AG10803 (cell line): ENCODE measurements at regions not wholly inside any gene's neighbourhood (a gene's known extent, or its start where the extent isn't known, plus 50 kb on each side); places are given as distances from the start of the nearest gene placed in this dataset.

Source experiments
- DNase-seq: peaks from one replicate; pipeline ENCODE4 v3.0.0; 2010; ENCODE audit warnings: low read depth
- H3K4me3 ChIP-seq: 2 replicates; pipeline ENCODE4 v1.5.1; 2011; ENCODE audit warnings: mild to moderate bottlenecking, low read length, control low read depth
- TF ChIP-seq, protein P1 (sequence below): conservative IDR thresholded peaks from 2 replicates; pipeline ENCODE4 v1.5.1; 2011; ENCODE audit warnings: mild to moderate bottlenecking, low read length, control low read depth, inconsistent platforms

GRCh38 chr16:62720651-62721050, 684.4 kb upstream of the CDH8 start:
- no peak for DNase-seq
- TF ChIP-seq, protein P1, sequence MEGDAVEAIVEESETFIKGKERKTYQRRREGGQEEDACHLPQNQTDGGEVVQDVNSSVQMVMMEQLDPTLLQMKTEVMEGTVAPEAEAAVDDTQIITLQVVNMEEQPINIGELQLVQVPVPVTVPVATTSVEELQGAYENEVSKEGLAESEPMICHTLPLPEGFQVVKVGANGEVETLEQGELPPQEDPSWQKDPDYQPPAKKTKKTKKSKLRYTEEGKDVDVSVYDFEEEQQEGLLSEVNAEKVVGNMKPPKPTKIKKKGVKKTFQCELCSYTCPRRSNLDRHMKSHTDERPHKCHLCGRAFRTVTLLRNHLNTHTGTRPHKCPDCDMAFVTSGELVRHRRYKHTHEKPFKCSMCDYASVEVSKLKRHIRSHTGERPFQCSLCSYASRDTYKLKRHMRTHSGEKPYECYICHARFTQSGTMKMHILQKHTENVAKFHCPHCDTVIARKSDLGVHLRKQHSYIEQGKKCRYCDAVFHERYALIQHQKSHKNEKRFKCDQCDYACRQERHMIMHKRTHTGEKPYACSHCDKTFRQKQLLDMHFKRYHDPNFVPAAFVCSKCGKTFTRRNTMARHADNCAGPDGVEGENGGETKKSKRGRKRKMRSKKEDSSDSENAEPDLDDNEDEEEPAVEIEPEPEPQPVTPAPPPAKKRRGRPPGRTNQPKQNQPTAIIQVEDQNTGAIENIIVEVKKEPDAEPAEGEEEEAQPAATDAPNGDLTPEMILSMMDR = no peak
- H3K4me3 ChIP-seq = no peak overlapping the region

- DNase-seq = no peak
- H3K4me3 ChIP-seq = no peak overlapping the region
- TF ChIP-seq, protein P1 = no peak
These were observed 680.8 kb upstream of the CDH8 start for GRCh38 chr16:62717026-62717425.

DNA sequence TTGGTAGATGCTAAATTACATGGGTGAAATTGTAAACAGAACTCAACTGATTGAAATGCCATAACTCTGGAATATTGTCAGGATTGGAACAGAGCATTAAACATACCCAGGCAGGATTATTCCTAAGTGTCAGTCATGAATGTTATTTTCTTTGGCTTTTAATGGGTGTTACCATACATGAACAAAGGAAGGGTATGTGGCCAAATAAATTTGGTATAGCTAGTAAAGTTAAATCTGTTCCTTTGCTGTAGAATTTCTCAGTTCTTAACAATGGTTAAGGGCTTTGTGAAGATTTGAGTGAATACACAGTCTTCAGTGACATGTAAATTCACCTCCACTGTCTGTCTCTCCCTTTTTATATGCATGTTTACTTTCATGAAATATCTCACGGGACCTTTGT, 679.5 kb upstream of the CDH8 start:
- no peak for DNase-seq
- TF ChIP-seq, protein P1 = no peak
- no peak overlapping the region for H3K4me3 ChIP-seq

DNA sequence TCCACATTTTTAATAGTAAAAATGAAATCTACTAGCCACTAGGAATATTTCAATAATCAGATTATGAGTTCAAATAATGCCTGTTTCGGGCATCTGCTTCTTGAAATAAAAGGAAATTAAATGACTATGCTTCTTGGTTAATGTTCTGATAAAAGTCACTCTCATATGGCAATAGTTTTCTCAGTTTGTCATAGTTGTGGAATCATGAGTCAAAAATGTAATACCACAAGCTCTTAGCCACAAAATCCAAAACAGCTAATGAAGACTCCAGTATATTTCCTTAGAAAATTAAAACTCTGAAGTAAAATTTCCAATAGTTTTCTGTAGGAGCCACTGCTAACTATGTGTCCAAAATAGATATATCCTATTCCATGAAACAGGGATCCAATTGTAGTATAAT, 676.3 kb upstream of the CDH8 start:
- no peak overlapping the region for H3K4me3 ChIP-seq
- TF ChIP-seq, protein P1 = no peak
- DNase-seq = no peak

DNA sequence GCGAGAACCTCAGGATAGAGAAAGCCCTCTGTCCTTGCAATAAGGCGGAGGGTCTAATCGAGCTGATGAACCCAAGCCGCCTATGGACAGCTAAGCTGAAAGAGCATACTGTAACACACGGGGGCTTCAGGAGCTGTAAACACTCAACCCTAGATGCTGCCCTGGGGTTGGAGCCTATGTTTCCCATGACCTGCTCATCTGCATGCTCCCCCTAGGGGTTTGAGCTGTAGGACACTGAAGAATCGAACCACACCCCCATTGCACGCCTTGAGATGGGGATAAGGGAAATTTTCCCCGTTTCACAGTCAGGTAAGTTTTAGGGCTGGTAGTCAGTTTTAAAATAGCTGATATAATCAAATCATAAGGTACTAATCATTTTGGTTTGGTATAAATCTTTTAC, 675.6 kb upstream of the CDH8 start:
- DNase-seq = no peak
- no peak overlapping the region for H3K4me3 ChIP-seq
- TF ChIP-seq, protein P1 = no peak

GRCh38 chr16:62709794-62710193, 673.6 kb upstream of the CDH8 start:
- no peak overlapping the region for H3K4me3 ChIP-seq
- TF ChIP-seq, protein P1 = no peak
- no peak for DNase-seq

GRCh38 chr16:62701426-62701825, 665.2 kb upstream of the CDH8 start:
- H3K4me3 ChIP-seq = no peak overlapping the region
- TF ChIP-seq, protein P1 = no peak
- DNase-seq = no peak
